NT2/D1 (cell line): ENCODE measurements at regions not wholly inside any gene's neighbourhood (a gene's known extent, or its start where the extent isn't known, plus 50 kb on each side); places are given as distances from the start of the nearest gene placed in this dataset.
"Not testable (repeated sequence)": the region's sequence is repeated elsewhere in the genome, so short reads cannot be mapped to it uniquely, and the experiment has no call there.

Experiments used
- DNase-seq: peaks from one replicate; pipeline ENCODE4 v3.0.0-alpha.2; 2011; ENCODE audit warnings: low read depth, low spot score
- H3K27me3 ChIP-seq: 2 replicates; pipeline ENCODE4 v1.6.0; 2011; ENCODE audit warnings: mild to moderate bottlenecking; ENCODE audit not compliant: insufficient read length, insufficient read depth
- H3K36me3 ChIP-seq: 2 replicates; pipeline ENCODE4 v1.6.1; 2011; ENCODE audit warnings: mild to moderate bottlenecking, low read length, mixed read lengths; ENCODE audit not compliant: insufficient read depth, insufficient read length
- H3K4me1 ChIP-seq: 2 replicates; pipeline ENCODE4 v1.5.1; 2011; ENCODE audit not compliant: insufficient read depth, insufficient read length
- H3K4me3 ChIP-seq: 2 replicates; pipeline ENCODE4 v1.5.1; 2011; ENCODE audit warnings: low read depth; ENCODE audit not compliant: insufficient read length
- H3K9ac ChIP-seq: 2 replicates; pipeline ENCODE4 v1.6.0; 2011; ENCODE audit warnings: low read depth; ENCODE audit not compliant: insufficient read length
- H3K9me3 ChIP-seq: 2 replicates; pipeline ENCODE4 v1.5.1; 2011; ENCODE audit warnings: mild to moderate bottlenecking, low read length; ENCODE audit not compliant: insufficient read depth
- SUZ12 ChIP-seq: IDR thresholded peaks from 2 replicates; pipeline ENCODE4 v1.6.1; 2011; ENCODE audit not compliant: insufficient read length, insufficient read depth; ENCODE audit errors: extremely low read depth
- YY1 ChIP-seq: IDR thresholded peaks from 2 replicates; pipeline ENCODE4 v1.6.1; 2011; ENCODE audit not compliant: insufficient read length, insufficient read depth
- ZNF274 ChIP-seq: IDR thresholded peaks from 2 replicates; pipeline ENCODE4 v1.6.1; 2011; ENCODE audit warnings: mild to moderate bottlenecking, low read depth, low read length

DNA sequence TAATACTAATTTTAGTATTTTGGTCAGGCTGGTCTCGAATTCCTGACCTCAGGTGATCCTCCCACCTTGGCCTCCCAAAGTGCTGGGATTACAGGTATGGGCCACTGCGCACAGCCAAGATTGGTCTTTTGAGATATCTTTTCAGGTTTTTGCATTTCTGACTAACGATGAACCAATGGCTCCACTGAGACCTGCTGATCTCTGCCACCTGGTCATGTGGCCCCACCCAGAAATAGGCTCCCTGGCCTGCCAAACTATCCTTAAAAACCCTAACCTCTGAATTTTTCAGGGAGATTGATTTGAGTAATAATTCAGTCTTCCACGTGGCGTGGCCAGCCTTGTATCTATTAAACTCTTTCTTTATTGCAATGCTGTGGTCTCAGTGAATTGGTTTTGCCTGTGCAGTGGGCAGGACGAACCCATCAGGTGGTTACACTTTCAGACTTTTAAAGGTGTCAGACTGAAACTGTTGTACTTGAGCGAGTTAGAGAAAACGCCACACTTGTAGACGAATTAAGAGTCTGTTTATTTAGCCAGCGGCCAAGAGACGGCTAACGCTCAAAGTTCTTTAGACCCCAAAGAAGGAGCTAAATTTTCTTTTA is 85.8 kb upstream of the MSH6 start:
- no peaks in the 10 kb centered on the region for H3K27me3 ChIP-seq
- no peak overlapping the region for H3K4me3 ChIP-seq

DNA sequence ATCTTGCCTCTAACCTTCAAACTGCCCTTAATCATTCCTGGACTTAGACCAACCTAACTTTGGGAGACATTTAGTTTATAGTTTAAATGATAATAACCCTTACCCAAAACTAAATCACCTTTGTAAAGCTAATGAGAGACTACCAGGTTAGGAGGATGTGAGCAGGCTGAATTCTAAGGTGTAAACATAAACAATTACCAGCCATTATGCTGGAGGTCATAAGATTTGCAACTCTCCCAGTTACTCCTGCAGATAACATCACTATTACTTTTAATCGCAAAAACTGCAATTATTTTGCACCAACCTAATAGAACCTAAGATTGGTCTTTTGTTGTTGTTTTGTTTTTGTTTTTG is 86.5 kb upstream of the MSH6 start:
- H3K9me3 ChIP-seq, result peaks cover 12% of the 10 kb centered on the region; the same call in 1 of the 2 replicates
- no peaks in the 10 kb centered on the region for H3K27me3 ChIP-seq
- no peak for DNase-seq
- H3K4me1 ChIP-seq, result peaks cover 2% of the 10 kb centered on the region
- H3K4me3 ChIP-seq, result no peak overlapping the region
- H3K9ac ChIP-seq, result no peak overlapping the region
- TF ChIP-seq ZNF274 (no peak), YY1 (no peak), SUZ12 (no peak)
- H3K36me3 ChIP-seq, result no peaks in the 10 kb centered on the region

More for the DNA sequence above, 85.8 kb upstream of the MSH6 start:
- no peaks in the 10 kb centered on the region for H3K36me3 ChIP-seq
- peak overlapping the region; percentile 61 for H3K9ac ChIP-seq
- no peak for DNase-seq
- peaks cover 12% of the 10 kb centered on the region; the same call in 1 of the 2 replicates for H3K9me3 ChIP-seq
- TF ChIP-seq SUZ12 (no peak), ZNF274 (no peak), YY1 (no peak)
- peaks cover 2% of the 10 kb centered on the region for H3K4me1 ChIP-seq

DNA sequence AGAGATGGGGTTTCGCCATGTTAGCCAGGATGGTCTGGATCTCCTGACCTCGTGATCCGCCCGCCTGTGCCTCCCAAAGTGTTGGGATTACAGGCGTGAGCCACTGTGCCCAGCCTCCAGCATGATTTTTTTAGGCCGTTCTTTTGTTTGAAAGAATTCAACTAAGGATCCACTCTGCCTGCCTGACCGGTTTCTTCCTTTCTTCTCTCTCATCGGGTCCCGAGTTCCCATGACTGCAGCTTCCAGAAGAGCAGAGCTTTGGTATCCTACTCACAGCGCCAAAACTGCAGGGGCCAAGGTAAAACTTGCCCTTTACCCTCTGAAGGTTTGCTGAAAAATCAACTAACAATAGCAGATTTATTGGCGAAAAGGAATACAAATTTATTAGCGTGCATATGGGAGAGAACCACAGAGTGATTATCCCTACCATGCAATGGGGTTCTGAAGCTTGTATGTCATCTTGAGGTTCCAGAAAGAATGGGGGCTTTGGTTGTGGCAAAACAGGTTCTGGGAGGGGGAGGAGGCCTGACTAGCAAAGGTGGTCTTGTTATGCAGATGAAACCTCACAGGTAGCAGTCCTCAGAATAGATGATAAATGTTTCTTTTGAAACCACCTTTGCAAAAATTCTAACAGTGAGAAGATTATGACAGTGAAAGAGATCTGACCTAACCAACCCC is 87.0 kb upstream of the MSH6 start:
- Histone ChIP-seq H3K36me3 (no peaks in the 10 kb centered on the region), H3K4me1 (peaks cover 2% of the 10 kb centered on the region), H3K27me3 (no peaks in the 10 kb centered on the region), H3K4me3 (no peak overlapping the region), H3K9me3 (peaks cover 12% of the 10 kb centered on the region; the same call in 1 of the 2 replicates), H3K9ac (peak overlapping the region; percentile 3)
- no peak for DNase-seq
- no peak for TF ChIP-seq ZNF274
- TF ChIP-seq SUZ12, result no peak
- no peak for TF ChIP-seq YY1

DNA sequence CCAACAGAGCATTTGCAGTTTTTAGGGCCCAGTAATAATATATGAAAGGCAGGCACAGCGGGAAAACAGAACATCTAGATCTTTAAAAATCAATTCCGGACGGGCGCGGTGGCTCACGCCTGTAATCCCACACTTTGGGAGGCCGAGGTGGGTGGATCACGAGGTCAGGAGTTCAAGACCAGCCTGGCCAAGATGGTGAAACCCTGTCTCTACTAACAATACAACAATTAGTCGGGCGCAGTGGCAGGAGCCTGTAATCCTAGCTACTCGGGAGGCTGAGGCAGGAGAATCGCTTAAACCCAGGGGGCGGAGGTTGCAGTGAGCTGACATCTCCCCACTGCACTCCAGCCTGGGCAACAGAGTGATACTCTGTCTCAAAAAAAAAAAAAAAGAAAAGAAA is 88.5 kb upstream of the MSH6 start:
- not testable (repeated sequence) for H3K27me3 ChIP-seq, H3K4me1 ChIP-seq, H3K9ac ChIP-seq, H3K36me3 ChIP-seq, DNase-seq, H3K9me3 ChIP-seq, H3K4me3 ChIP-seq

DNA sequence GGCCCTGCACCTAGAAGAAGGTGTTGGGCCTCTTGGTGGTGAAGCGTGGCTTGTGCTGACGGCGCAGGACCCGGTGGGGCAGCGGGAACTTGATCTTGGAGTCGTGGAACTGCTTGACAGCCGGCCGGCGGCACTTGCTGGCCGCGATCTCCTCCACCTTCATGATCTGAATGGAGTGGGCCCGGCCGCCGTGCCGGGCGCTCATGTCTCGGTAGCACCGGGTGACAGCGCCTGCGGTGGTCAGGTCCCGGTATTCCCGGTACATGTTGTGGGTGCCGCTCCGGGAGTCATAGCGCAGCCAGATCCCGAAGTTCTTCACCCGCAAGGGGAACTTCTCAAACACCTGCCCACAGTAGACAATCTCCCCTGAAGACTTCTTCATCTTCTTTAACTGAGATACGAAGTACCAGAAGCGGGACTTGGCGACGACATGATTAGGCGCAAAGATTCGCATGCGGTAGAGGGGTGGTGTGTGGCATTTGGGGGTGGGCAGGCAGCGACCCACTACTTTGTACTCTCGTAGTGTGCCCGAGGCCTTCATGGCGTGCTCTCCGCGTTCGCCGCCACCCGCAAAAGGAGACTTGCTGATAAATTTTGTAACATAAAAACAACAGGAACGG is 92.1 kb upstream of the MSH6 start:
- H3K9ac ChIP-seq, H3K4me1 ChIP-seq, H3K27me3 ChIP-seq, H3K4me3 ChIP-seq, DNase-seq, H3K36me3 ChIP-seq: not testable (repeated sequence)
- peaks cover 10% of the 10 kb centered on the region; the same call in 1 of the 2 replicates for H3K9me3 ChIP-seq

DNA sequence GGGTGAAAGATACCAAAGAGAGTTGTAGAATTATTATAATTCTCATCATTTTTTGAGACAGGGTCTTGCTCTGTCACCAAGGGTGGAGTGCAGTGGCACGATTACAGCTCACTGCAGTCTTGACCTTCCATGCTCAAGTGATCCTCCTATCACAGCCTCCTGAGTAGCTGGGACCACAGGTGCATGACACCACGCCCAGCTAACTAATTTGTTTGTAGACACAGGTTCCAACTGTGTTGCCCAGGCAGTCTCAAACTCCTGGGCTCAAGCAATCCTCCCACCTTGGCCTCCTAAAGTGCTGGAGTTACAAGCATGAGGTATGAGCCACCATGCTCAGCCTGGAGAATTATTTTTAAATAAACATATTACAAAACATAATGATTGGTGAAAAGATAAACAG is 92.8 kb upstream of the MSH6 start:
- DNase-seq, result no peak
- TF ChIP-seq YY1, result no peak
- TF ChIP-seq SUZ12, result no peak
- TF ChIP-seq ZNF274, result no peak
- Histone ChIP-seq H3K4me1 (no peaks in the 10 kb centered on the region), H3K27me3 (no peaks in the 10 kb centered on the region), H3K4me3 (no peak overlapping the region), H3K9me3 (peaks cover 10% of the 10 kb centered on the region; the same call in 1 of the 2 replicates), H3K36me3 (no peaks in the 10 kb centered on the region), H3K9ac (no peak overlapping the region)

DNA sequence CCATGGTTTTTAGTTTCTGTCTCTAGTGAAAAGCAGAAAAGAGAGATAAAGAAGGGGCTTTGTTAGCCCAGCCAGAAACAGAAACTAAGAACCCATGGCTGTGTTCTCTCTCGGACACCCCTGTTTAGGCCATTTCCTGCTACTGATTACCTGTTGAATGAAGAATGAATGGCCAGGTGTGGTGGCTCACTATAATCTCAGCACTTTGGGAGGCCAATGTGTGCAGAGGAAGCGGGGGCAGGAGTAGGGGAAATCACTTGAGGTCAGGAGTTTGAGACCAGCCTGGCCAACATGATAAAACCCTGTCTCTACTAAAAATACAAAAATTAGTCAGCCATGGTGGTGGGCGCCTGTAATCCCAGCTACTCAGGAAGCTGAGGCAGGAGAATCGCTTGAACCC is 93.8 kb upstream of the MSH6 start:
- H3K9me3 ChIP-seq, result peaks cover 10% of the 10 kb centered on the region; the same call in 1 of the 2 replicates
- H3K9ac ChIP-seq, result not testable (repeated sequence)

DNA sequence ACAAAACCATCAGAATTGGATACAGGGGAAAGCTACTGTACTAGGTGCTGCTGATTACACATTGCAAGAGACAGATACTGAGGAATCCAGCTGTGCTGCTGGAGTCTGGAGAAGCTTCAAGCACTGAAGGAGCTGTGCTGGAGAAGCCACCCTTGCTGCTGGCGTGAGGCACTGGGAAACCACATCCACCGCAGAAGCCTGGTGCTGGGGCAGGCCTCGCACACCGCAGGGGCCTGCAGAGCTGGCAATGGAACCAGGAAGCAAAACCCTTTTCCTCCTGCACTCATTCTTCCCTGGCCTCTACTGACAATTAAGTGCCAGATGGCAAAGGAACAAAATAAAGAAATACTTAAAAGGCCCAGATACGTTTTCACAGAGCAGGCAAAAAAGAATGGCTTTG is 94.4 kb upstream of the MSH6 start:
- Histone ChIP-seq H3K4me3 (no peak overlapping the region), H3K9me3 (peaks cover 10% of the 10 kb centered on the region; the same call in 1 of the 2 replicates), H3K4me1 (no peaks in the 10 kb centered on the region), H3K36me3 (no peaks in the 10 kb centered on the region), H3K9ac (no peak overlapping the region), H3K27me3 (no peaks in the 10 kb centered on the region)
- no peak for TF ChIP-seq YY1
- TF ChIP-seq ZNF274, result no peak
- TF ChIP-seq SUZ12, result no peak
- DNase-seq, result no peak

More for the DNA sequence above, 93.8 kb upstream of the MSH6 start:
- not testable (repeated sequence) for H3K4me1 ChIP-seq, DNase-seq, H3K4me3 ChIP-seq, H3K36me3 ChIP-seq, H3K27me3 ChIP-seq
